ENCODE measurements at regions not wholly inside any gene's neighbourhood (a gene's known extent, or its start where the extent isn't known, plus 50 kb on each side); places are given as distances from the start of the nearest gene placed in this dataset.
A peak's percentile ranks its signal among the peaks of the same experiment; 100 is the strongest.
"Not testable (repeated sequence)": the region's sequence is repeated elsewhere in the genome, so short reads cannot be mapped to it uniquely, and the experiment has no call there.

GRCh38 chr12:75943730-75944096 lies 87.9 kb downstream of the PHLDA1 start:
- no peak for DNase-seq (ENCODE audit: low spot score)

GRCh38 chr12:75941661-75942060 lies 89.9 kb downstream of the PHLDA1 start:
- not testable (repeated sequence) for DNase-seq (ENCODE audit: low spot score)

- DNase-seq (ENCODE audit: low spot score), result no peak
Observed at GRCh38 chr12:75939016-75939642, 92.4 kb downstream of the PHLDA1 start.

- no peak for DNase-seq (ENCODE audit: low spot score)
Observed at GRCh38 chr12:75938189-75938588, 93.4 kb downstream of the PHLDA1 start.

- DNase-seq (ENCODE audit: low spot score), result no peak
Observed at GRCh38 chr12:75937486-75937885, 94.1 kb downstream of the PHLDA1 start.

GRCh38 chr12:75936515-75937440 lies 94.8 kb downstream of the PHLDA1 start:
- no peak for DNase-seq (ENCODE audit: low spot score)

- no peak for DNase-seq (ENCODE audit: low spot score)
Observed at GRCh38 chr12:75935539-75936242, 95.9 kb downstream of the PHLDA1 start.

GRCh38 chr12:75933101-75933500 lies 98.5 kb downstream of the PHLDA1 start:
- no peak for DNase-seq (ENCODE audit: low spot score)

- DNase-seq (ENCODE audit: low spot score), result no peak
Observed at GRCh38 chr12:75932241-75932640, 99.3 kb downstream of the PHLDA1 start.

- DNase-seq (ENCODE audit: low spot score), result no peak
Observed at GRCh38 chr12:75923964-75924666, 107.5 kb downstream of the PHLDA1 start.

- DNase-seq (ENCODE audit: low spot score), result no peak
Observed at GRCh38 chr12:75922944-75923642, 108.5 kb downstream of the PHLDA1 start.

- DNase-seq (ENCODE audit: low spot score), result no peak
Observed at GRCh38 chr12:75921622-75922289, 109.8 kb downstream of the PHLDA1 start.

- no peak for DNase-seq (ENCODE audit: low spot score)
Observed at GRCh38 chr12:75917715-75918114, 113.9 kb downstream of the PHLDA1 start.

- DNase-seq (ENCODE audit: low spot score), result no peak
Observed at GRCh38 chr12:75917083-75917482, 114.5 kb downstream of the PHLDA1 start.

- no peak for DNase-seq (ENCODE audit: low spot score)
Observed at GRCh38 chr12:75913502-75914351, 117.8 kb downstream of the PHLDA1 start.

- peak; percentile 20 for DNase-seq (ENCODE audit: low spot score)
Observed at GRCh38 chr12:75909714-75910656, 121.6 kb downstream of the PHLDA1 start.

- DNase-seq (ENCODE audit: low spot score), result peak; percentile 47
Observed at GRCh38 chr12:75908961-75909605, 122.5 kb downstream of the PHLDA1 start.

GRCh38 chr12:75905922-75906321 lies 125.7 kb downstream of the PHLDA1 start:
- DNase-seq (ENCODE audit: low spot score), result no peak

All from COLO829 (cell line).